HepG2 (cell line): ENCODE measurements at regions not wholly inside any gene's neighbourhood (a gene's known extent, or its start where the extent isn't known, plus 50 kb on each side); places are given as distances from the start of the nearest gene placed in this dataset.

ENCODE experiments used
- ATAC-seq: fragments of 200-7000 bp; cut with Tn5 transposase; 3 replicates; pipeline ENCODE4 v1.9.1; 2020; ENCODE audit warnings: mild to moderate bottlenecking, moderate library complexity
- BruUV-seq: library from RNA; stranded (reverse); fragments of 400-500 nt; replicated peaks from 2 replicates; lab custom pipeline; 2021; lab: Mats Ljungman, UMichigan
- CTCF ChIA-PET: fragments of 300-600 bp; formaldehyde crosslinking; extraction: SDS; loops from one replicate; lab custom pipeline; 2021; ENCODE audit warnings: low total read pairs, inconsistent platforms, low intra/inter-chr PET ratio; lab: Yijun Ruan, JAX
- POLR2A ChIA-PET: fragments of 350-600 bp; sonication (Branson Sonifier 250); formaldehyde crosslinking; loops from one replicate; lab custom pipeline; 2020; ENCODE audit warnings: antibody characterized with exemption, inconsistent platforms; lab: Yijun Ruan, JAX
- DNase-seq: peaks from one replicate; pipeline ENCODE4 v3.0.0-alpha.2; 2015; ENCODE audit warnings: low spot score
- FAIRE-seq: peaks from 3 replicates; lab custom pipeline; 2011; peaks lifted over from hg19 to GRCh38; lab: Jason Lieb, UNC
- H2AFZ ChIP-seq: one replicate; pipeline ENCODE4 v1.6.1; 2011; ENCODE audit warnings: low read length, inconsistent platforms
- H3K27ac ChIP-seq: fragments of 300-600 bp; 3 replicates; pipeline ENCODE4 v1.8.0; 2011; ENCODE audit warnings: mixed run types, mild to moderate bottlenecking, mixed read lengths, low read length, inconsistent platforms; ENCODE audit not compliant: insufficient read depth; ENCODE audit errors: extremely low read length
- H3K27me3 ChIP-seq, 2 experiments: fragments of 200-600 bp in 1 of 2; 2 replicates in 1 of 2; 3 replicates in 1 of 2; pipeline versions ENCODE4 v1.6.0 to v1.8.0; 2011; ENCODE audit warnings: low read length in 2 of 2, mild to moderate bottlenecking in 2 of 2, moderate library complexity in 2 of 2, inconsistent platforms in 1 of 2; ENCODE audit not compliant: insufficient read depth in 2 of 2, control insufficient read depth in 1 of 2
- H3K36me3 ChIP-seq, 2 experiments: fragments of 200-600 bp in 1 of 2; replicated peaks in 1 of 2; 2 replicates in 1 of 2; 3 replicates in 1 of 2; pipeline versions ENCODE4 v1.5.1 to v1.8.0; 2011; ENCODE audit warnings: low read length in 2 of 2, inconsistent platforms in 1 of 2; ENCODE audit not compliant: insufficient read depth in 2 of 2, control insufficient read depth in 1 of 2
- H3K4me1 ChIP-seq: 2 replicates; pipeline ENCODE4 v1.5.1; 2012; ENCODE audit warnings: low read length, inconsistent platforms; ENCODE audit not compliant: insufficient read depth
- H3K4me2 ChIP-seq: 2 replicates; pipeline ENCODE4 v1.6.0; 2011; ENCODE audit warnings: low read depth, low read length, inconsistent platforms
- H3K4me3 ChIP-seq, 3 experiments: fragments of 200-600 bp in 1 of 3; sonication (generic), shearing (Covaris generic) in 1 of 3; replicated peaks in 1 of 3; 2 replicates each; pipeline ENCODE4 v1.5.1; 2011 to 2016; ENCODE audit warnings: low read length in 3 of 3, inconsistent platforms in 2 of 3, low read depth in 2 of 3, mild to moderate bottlenecking in 2 of 3, control low read depth in 1 of 3, mixed read lengths in 1 of 3; ENCODE audit not compliant: insufficient read depth in 1 of 3
- H3K79me2 ChIP-seq: one replicate; pipeline ENCODE4 v1.6.1; 2011; ENCODE audit warnings: low read length, inconsistent platforms; ENCODE audit not compliant: insufficient read depth
- H3K9ac ChIP-seq: 2 replicates; pipeline ENCODE4 v1.6.0; 2011; ENCODE audit warnings: mild to moderate bottlenecking, low read depth, low read length, inconsistent platforms; ENCODE audit not compliant: insufficient read depth
- H3K9me3 ChIP-seq: 2 replicates; pipeline ENCODE4 v1.5.1; 2012; ENCODE audit warnings: mild to moderate bottlenecking, low read length
- H4K20me1 ChIP-seq: 2 replicates; pipeline ENCODE4 v1.6.0; 2011; ENCODE audit warnings: inconsistent platforms, mild to moderate bottlenecking, low read length, moderate library complexity; ENCODE audit not compliant: insufficient read depth
- ETV6 ChIP-seq: sonication (generic); formaldehyde crosslinking; conservative IDR thresholded peaks from 2 replicates; pipeline ENCODE4 v1.4.0; 2020; ENCODE audit warnings: missing genetic modification reagents
- GATAD2A ChIP-seq: IDR thresholded peaks from 2 replicates; pipeline ENCODE4 v1.6.1; 2016
- KDM4B ChIP-seq: sonication (generic); formaldehyde crosslinking; IDR thresholded peaks from 2 replicates; pipeline ENCODE4 v1.4.0; 2020; ENCODE audit warnings: missing genetic modification reagents
- KIAA2018 ChIP-seq: sonication (generic); formaldehyde crosslinking; IDR thresholded peaks from 2 replicates; pipeline ENCODE4 v1.5.0; 2020; ENCODE audit warnings: mild to moderate bottlenecking, missing genetic modification reagents, borderline replicate concordance
- MAFG ChIP-seq: sonication (generic); formaldehyde crosslinking; IDR thresholded peaks from 2 replicates; pipeline ENCODE4 v1.5.1; 2020; ENCODE audit warnings: mild to moderate bottlenecking, missing genetic modification reagents
- NRL ChIP-seq: sonication (generic); formaldehyde crosslinking; IDR thresholded peaks from 2 replicates; pipeline ENCODE4 v1.5.0; 2020; ENCODE audit warnings: missing genetic modification reagents, mild to moderate bottlenecking, moderate library complexity, borderline replicate concordance
- PHF8 ChIP-seq: sonication (generic); formaldehyde crosslinking; IDR thresholded peaks from 2 replicates; pipeline ENCODE4 v1.5.0; 2020; ENCODE audit warnings: missing genetic modification reagents
- SIN3A ChIP-seq: IDR thresholded peaks from 2 replicates; pipeline ENCODE4 v1.6.1; 2011; ENCODE audit warnings: low read depth, mild to moderate bottlenecking, control low read depth, low read length, borderline replicate concordance
- ZBTB39 ChIP-seq: sonication (generic); formaldehyde crosslinking; IDR thresholded peaks from 2 replicates; pipeline ENCODE4 v1.5.0; 2020; ENCODE audit warnings: missing genetic modification reagents
- ZFYVE20 ChIP-seq: sonication (generic); formaldehyde crosslinking; IDR thresholded peaks from 2 replicates; pipeline ENCODE4 v1.8.0; 2023; ENCODE audit warnings: low read depth, mild to moderate bottlenecking, moderate library complexity, missing genetic modification reagents, borderline replicate concordance
- ZKSCAN8 ChIP-seq: IDR thresholded peaks from 2 replicates; pipeline ENCODE4 v1.6.1; 2016; ENCODE audit warnings: borderline replicate concordance, missing genetic modification reagents, missing compliant biosample characterization
- ZNF337 ChIP-seq: sonication (generic); formaldehyde crosslinking; IDR thresholded peaks from 2 replicates; pipeline ENCODE4 v1.5.1; 2020; ENCODE audit warnings: missing genetic modification reagents, low read depth, mild to moderate bottlenecking, borderline replicate concordance
- ZNF510 ChIP-seq: sonication (generic); formaldehyde crosslinking; IDR thresholded peaks from 2 replicates; pipeline ENCODE4 v1.4.0; 2020; ENCODE audit warnings: low read depth, mild to moderate bottlenecking, missing genetic modification reagents
- ZNF543 ChIP-seq: sonication (generic); formaldehyde crosslinking; IDR thresholded peaks from 2 replicates; pipeline ENCODE4 v1.4.0; 2020; ENCODE audit warnings: mild to moderate bottlenecking, missing genetic modification reagents
- ZNF567 ChIP-seq: sonication (generic); formaldehyde crosslinking; IDR thresholded peaks from 2 replicates; pipeline ENCODE4 v1.8.1; 2023; ENCODE audit warnings: mild to moderate bottlenecking, missing genetic modification reagents, borderline replicate concordance
- ZNF577 ChIP-seq: sonication (generic); formaldehyde crosslinking; IDR thresholded peaks from 2 replicates; pipeline ENCODE4 v1.4.0; 2020; ENCODE audit warnings: mild to moderate bottlenecking, low read depth, missing genetic modification reagents, borderline replicate concordance
- ZNF788 ChIP-seq: sonication (generic); formaldehyde crosslinking; IDR thresholded peaks from 2 replicates; pipeline ENCODE4 v1.5.0; 2020; ENCODE audit warnings: mild to moderate bottlenecking, missing genetic modification reagents, borderline replicate concordance
- WGBS: methylation state at CpG from one replicate; pipeline ENCODE4 v1.1.6; 2017; ENCODE audit warnings: low lambda C conversion rate; 5-methylcytosine and 5-hydroxymethylcytosine counted together
- in situ Hi-C: cut with HindIII; loops from 2 replicates; pipeline ENCODE4 v1.10.0; 2017; ENCODE audit warnings: low pct_unique_long_range_greater_than_20kb; ENCODE audit not compliant: extremely low pct_ligation_motif_present
- intact Hi-C: fragments of 100-400 bp; cut with micrococcal nuclease; formaldehyde crosslinking; loops from one replicate; pipeline ENCODE4 v1.10.0; 2022; ENCODE audit not compliant: unreplicated experiment

GRCh38 chr1:175829845-175830244 is 86.5 kb upstream of the TNR start:
- in situ Hi-C loops, result no loop called here
- no peak for DNase-seq

More at GRCh38 chr1:175829845-175830244, 86.5 kb upstream of the TNR start:
- no peak overlapping the region for H3K9ac ChIP-seq
- TF ChIP-seq ZNF543 (CRISPR knock-in tag) (no peak), ZBTB39 (no peak), ZNF510 (CRISPR knock-in tag) (no peak), ZNF567 (CRISPR knock-in tag) (no peak), KDM4B (CRISPR knock-in tag) (no peak), ZFYVE20 (no peak), ZNF788 (no peak), PHF8 (CRISPR knock-in tag) (no peak), ZKSCAN8 (CRISPR knock-in tag) (no peak), GATAD2A (CRISPR knock-in tag) (no peak), ETV6 (no peak), ZNF577 (CRISPR knock-in tag) (no peak), ZNF337 (CRISPR knock-in tag) (no peak), KIAA2018 (CRISPR knock-in tag) (no peak), NRL (CRISPR knock-in tag) (no peak), MAFG (CRISPR knock-in tag) (no peak), SIN3A (no peak)
- no TSS peak for BruUV-seq
- no peak overlapping the region for H3K4me3 ChIP-seq
- H3K4me2 ChIP-seq, result no peak overlapping the region
- CTCF ChIA-PET, result no interaction called here
- H3K36me3 ChIP-seq, result no peaks in the 10 kb centered on the region
- H4K20me1 ChIP-seq, result no peaks in the 10 kb centered on the region
- FAIRE-seq (no peak), ATAC-seq (no peak)
- no peaks in the 10 kb centered on the region for H3K79me2 ChIP-seq
- H3K4me1 ChIP-seq, result no peaks in the 10 kb centered on the region
- POLR2A ChIA-PET, result no interaction called here
- H3K9me3 ChIP-seq, result no peaks in the 10 kb centered on the region
- no peak overlapping the region for H3K27ac ChIP-seq
- WGBS, result 90% methylated on average over 1 of the region's 1 CpG
- intact Hi-C loops, result no loop called here
- no peaks in the 10 kb centered on the region for H3K27me3 ChIP-seq
- H2AFZ ChIP-seq, result no peak overlapping the region
